ENCODE measurements at regions not wholly inside any gene's neighbourhood (a gene's known extent, or its start where the extent isn't known, plus 50 kb on each side); places are given as distances from the start of the nearest gene placed in this dataset.

- H3K36me3 ChIP-seq (ENCODE audit: control insufficient read depth, insufficient read depth, low read length), result no peaks in the 10 kb centered on the region
- no peak for TF ChIP-seq CTCF (IDR thresholded peaks at IDR 0.05; ENCODE audit: insufficient read depth, low read length, severe bottlenecking)
- DNase-seq (ENCODE audit: low read depth), result no peak
- no peak overlapping the region for H3K4me3 ChIP-seq (ENCODE audit: low read depth, low read length)
- no peaks in the 10 kb centered on the region for H3K27me3 ChIP-seq (ENCODE audit: control insufficient read depth, insufficient read depth, low read length)
- no peak for FAIRE-seq
These were observed 657.8 kb downstream of the DIPK2A start for GRCh38 chr3:144629381-144629780.

- DNase-seq (ENCODE audit: low read depth) (no peak), FAIRE-seq (no peak)
- H3K4me3 ChIP-seq (ENCODE audit: low read depth, low read length), result no peak overlapping the region
- no peak for TF ChIP-seq CTCF (IDR thresholded peaks at IDR 0.05; ENCODE audit: insufficient read depth, low read length, severe bottlenecking)
- no peaks in the 10 kb centered on the region for H3K36me3 ChIP-seq (ENCODE audit: control insufficient read depth, insufficient read depth, low read length)
- H3K27me3 ChIP-seq (ENCODE audit: control insufficient read depth, insufficient read depth, low read length), result no peaks in the 10 kb centered on the region
These were observed 665.2 kb downstream of the DIPK2A start for GRCh38 chr3:144636833-144637232.

- no peak for TF ChIP-seq CTCF (IDR thresholded peaks at IDR 0.05; ENCODE audit: insufficient read depth, low read length, severe bottlenecking)
- Histone ChIP-seq H3K36me3 (ENCODE audit: control insufficient read depth, insufficient read depth, low read length) (no peaks in the 10 kb centered on the region), H3K4me3 (ENCODE audit: low read depth, low read length) (no peak overlapping the region), H3K27me3 (ENCODE audit: control insufficient read depth, insufficient read depth, low read length) (no peaks in the 10 kb centered on the region)
- FAIRE-seq (no peak), DNase-seq (ENCODE audit: low read depth) (no peak)
These were observed 666.4 kb downstream of the DIPK2A start for GRCh38 chr3:144638009-144638408.

GRCh38 chr3:144643771-144644198 is 672.2 kb downstream of the DIPK2A start:
- DNase-seq (ENCODE audit: low read depth) (no peak), FAIRE-seq (no peak)
- no peak overlapping the region for H3K4me3 ChIP-seq (ENCODE audit: low read depth, low read length)
- H3K27me3 ChIP-seq (ENCODE audit: control insufficient read depth, insufficient read depth, low read length), result no peaks in the 10 kb centered on the region
- no peak for TF ChIP-seq CTCF (IDR thresholded peaks at IDR 0.05; ENCODE audit: insufficient read depth, low read length, severe bottlenecking)
- H3K36me3 ChIP-seq (ENCODE audit: control insufficient read depth, insufficient read depth, low read length), result no peaks in the 10 kb centered on the region

GRCh38 chr3:144645300-144645699 is 673.7 kb downstream of the DIPK2A start:
- no peak for TF ChIP-seq CTCF (IDR thresholded peaks at IDR 0.05; ENCODE audit: insufficient read depth, low read length, severe bottlenecking)
- H3K36me3 ChIP-seq (ENCODE audit: control insufficient read depth, insufficient read depth, low read length), result no peaks in the 10 kb centered on the region
- DNase-seq (ENCODE audit: low read depth) (no peak), FAIRE-seq (no peak)
- no peaks in the 10 kb centered on the region for H3K27me3 ChIP-seq (ENCODE audit: control insufficient read depth, insufficient read depth, low read length)
- no peak overlapping the region for H3K4me3 ChIP-seq (ENCODE audit: low read depth, low read length)

GRCh38 chr3:144650380-144650779 is 678.8 kb downstream of the DIPK2A start:
- no peak for DNase-seq (ENCODE audit: low read depth)

More at GRCh38 chr3:144650380-144650779, 678.8 kb downstream of the DIPK2A start:
- H3K36me3 ChIP-seq (ENCODE audit: control insufficient read depth, insufficient read depth, low read length), result no peaks in the 10 kb centered on the region
- H3K27me3 ChIP-seq (ENCODE audit: control insufficient read depth, insufficient read depth, low read length), result no peaks in the 10 kb centered on the region
- H3K4me3 ChIP-seq (ENCODE audit: low read depth, low read length), result no peak overlapping the region
- FAIRE-seq, result no peak
- no peak for TF ChIP-seq CTCF (IDR thresholded peaks at IDR 0.05; ENCODE audit: insufficient read depth, low read length, severe bottlenecking)
